Activated CD8-positive, alpha-beta memory T cell treated with anti-CD3 and anti-CD28 coated beads, Interleukin-2, amount 50 U/mL, for 24 hours (primary cell): ENCODE measurements at regions not wholly inside any gene's neighbourhood (a gene's known extent, or its start where the extent isn't known, plus 50 kb on each side); places are given as distances from the start of the nearest gene placed in this dataset.

Source experiments
- DNase-seq: peaks from one replicate; pipeline ENCODE4 v3.0.0-alpha.2; 2020; ENCODE audit errors: extremely low read depth

- no peak for DNase-seq
These were observed 153.4 kb downstream of the OAT start for GRCh38 chr10:124265391-124265745.

DNA sequence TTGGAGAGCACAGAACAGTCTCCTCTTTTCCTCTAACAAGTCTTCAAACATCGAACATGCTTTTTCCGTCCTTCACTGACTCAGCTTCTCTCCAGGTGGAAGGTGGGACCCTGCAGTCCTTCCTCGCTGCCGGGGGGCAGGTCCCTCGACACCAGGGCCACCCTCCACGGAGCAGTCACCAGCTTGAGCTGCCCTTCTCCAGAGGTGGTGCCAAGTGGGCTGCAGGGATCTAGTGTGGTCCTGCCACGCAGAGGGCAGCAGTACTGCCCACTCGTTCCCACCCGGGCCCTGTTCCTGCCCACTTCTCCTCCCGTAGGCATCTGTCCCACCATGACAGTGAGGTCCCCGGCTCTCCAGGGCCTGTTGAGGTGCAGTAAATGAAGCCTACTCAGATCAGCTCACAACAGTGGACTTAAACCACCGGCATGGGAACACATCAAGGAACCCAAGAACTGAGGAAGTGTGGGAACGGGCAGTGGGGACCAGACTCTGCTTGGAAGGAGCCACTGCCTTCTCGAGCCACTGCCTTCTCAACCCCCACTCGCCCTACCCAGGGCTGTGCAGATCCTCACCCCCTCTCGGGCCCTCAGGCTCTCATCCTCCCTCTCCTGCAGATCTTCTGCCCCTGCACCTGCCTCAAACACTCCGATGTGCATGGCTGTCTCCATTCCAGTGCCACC is 153.9 kb downstream of the OAT start:
- no peak for DNase-seq

- no peak for DNase-seq
These were observed 154.5 kb downstream of the OAT start for GRCh38 chr10:124264271-124264670.

DNA sequence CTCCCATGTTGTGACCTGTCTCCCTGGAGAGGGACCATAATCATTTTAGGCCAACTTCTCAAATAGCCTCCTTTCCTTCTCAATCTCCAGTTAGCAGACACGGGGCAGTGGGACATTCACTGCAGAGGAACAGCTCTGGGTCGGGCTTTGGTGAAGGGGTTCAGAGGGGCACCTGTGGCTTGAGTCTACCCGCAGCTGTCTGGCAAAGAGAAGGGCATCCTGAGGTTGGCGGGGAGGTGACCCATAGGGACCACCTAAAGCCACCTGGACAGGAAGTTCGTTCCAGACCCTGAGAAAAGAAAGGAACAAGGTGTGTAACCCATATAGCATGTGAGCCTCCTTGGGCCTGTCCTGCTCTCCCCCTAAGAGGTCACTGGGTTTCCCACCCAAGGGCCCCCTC is 155.0 kb downstream of the OAT start:
- no peak for DNase-seq

GRCh38 chr10:124262971-124263370 is 155.8 kb downstream of the OAT start:
- no peak for DNase-seq

- no peak for DNase-seq
These were observed 156.4 kb downstream of the OAT start for GRCh38 chr10:124262234-124262865.

GRCh38 chr10:124259139-124259825 is 159.4 kb downstream of the OAT start:
- DNase-seq = no peak

DNA sequence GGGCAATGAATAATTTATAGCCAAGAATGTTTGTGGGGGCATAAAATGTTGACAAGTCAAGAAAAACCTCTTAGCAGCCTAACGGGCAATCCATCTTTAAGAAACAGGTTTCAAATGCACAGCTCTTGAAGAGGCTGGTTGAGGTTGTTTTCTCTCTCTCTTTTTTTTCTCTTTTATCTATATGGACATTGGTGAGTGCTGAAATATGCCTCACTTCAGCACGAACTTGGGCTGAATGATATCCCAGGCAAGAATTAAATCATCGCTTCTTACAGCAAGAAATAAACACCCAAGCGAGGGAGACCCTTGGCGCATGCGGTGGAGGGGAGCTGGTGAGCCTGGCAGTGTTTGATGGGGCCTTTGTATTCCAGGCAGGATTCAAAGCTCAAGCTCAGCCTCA is 160.9 kb downstream of the OAT start:
- DNase-seq = no peak

DNA sequence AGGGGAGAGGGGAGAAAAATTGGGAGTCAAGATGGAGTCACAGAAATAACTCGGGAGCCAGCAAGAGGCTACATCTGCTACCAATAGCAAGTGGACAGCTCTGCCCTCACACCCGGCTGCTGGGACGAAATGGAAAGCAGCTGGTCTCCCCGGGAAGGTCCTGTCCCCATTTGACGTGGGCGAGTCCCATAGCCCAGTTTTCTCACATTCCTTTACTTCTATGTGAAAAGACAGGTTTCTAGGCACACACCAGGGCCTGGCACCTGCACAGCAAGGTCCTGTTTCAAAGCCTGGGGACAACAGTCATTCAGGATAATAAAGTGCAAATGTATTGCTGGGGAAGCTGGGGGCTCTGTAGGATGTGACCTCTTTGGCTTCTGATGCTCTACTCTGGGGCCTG is 162.6 kb downstream of the OAT start:
- DNase-seq = no peak

GRCh38 chr10:124255556-124255955 is 162.2 kb upstream of the CHST15 start:
- no peak for DNase-seq

DNA sequence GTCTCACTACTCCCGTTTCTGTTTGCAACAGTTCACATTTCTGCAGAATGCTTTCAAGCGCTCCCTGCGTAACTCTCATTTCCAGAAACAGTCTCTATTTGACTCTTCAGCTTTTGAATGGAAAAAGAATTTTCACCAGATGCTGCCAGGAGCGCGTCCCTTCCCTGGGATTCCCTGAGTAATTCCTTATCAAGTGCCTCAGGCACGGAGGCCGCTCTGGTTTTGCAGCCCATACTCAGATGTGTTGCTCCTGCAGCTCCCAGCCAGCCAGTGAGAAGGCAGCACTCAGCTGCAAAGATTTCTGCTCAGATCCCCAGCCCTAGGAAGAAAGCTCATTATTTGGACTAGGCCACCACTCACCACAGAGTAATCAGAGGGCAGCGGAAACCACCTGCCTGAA is 161.1 kb upstream of the CHST15 start:
- no peak for DNase-seq

GRCh38 chr10:124253006-124253405 is 159.6 kb upstream of the CHST15 start:
- DNase-seq = no peak

GRCh38 chr10:124252097-124252715 is 158.8 kb upstream of the CHST15 start:
- no peak for DNase-seq

DNA sequence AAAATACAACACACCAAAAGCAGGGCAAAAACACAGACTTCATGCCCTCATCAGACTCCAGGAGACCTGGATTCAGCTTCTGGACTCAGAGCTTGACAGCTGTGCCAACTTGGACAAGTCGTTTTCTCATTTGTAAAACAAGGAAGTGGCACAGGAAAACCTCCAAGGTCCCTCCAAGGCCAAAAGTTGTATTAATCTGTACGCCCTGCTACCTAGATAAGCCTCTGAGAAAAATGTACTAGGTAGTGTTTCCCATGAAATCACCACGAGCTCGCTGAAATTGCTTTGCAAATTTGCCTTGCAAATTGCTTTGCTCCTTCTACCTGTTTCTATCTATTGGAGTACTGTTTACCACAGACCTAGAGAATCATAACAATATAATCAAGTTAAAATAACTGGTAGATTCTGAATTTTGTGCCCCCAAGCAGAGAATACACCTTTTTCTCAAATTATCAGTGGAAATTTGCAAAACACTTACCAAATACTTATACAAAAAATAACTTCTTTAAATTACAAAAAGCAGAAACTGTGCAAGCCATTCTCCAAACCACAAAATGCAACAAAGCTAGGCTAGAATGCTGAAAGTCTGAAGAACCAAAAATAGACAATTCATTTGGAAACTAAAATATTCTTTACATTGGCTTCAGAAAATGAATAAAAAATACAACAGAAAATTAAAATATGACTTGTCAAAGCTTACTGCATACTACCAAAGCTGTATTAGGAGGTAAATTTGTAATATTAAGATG is 158.1 kb upstream of the CHST15 start:
- no peak for DNase-seq

DNA sequence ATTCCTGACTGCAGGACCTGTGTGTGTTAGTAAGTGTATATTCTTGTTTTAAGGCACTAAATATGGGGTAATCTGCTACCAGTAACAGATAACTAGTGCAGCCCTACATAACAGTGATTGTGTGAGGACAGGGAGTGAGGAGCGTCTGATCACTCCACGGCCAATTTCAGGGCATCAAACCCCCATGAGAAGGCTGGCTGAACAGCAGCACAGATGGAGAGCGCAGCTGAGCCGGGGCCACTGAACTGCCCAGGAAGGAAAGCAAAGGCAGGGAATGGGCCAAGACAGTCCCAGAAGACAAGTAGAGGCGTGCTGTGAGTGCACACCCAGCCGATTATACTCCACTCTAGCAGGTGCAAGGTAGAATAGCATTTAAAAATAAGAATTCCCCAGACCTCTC is 157.1 kb upstream of the CHST15 start:
- no peak for DNase-seq

GRCh38 chr10:124249812-124250432 is 156.5 kb upstream of the CHST15 start:
- DNase-seq = no peak

GRCh38 chr10:124249196-124249595 is 155.8 kb upstream of the CHST15 start:
- DNase-seq = no peak

DNA sequence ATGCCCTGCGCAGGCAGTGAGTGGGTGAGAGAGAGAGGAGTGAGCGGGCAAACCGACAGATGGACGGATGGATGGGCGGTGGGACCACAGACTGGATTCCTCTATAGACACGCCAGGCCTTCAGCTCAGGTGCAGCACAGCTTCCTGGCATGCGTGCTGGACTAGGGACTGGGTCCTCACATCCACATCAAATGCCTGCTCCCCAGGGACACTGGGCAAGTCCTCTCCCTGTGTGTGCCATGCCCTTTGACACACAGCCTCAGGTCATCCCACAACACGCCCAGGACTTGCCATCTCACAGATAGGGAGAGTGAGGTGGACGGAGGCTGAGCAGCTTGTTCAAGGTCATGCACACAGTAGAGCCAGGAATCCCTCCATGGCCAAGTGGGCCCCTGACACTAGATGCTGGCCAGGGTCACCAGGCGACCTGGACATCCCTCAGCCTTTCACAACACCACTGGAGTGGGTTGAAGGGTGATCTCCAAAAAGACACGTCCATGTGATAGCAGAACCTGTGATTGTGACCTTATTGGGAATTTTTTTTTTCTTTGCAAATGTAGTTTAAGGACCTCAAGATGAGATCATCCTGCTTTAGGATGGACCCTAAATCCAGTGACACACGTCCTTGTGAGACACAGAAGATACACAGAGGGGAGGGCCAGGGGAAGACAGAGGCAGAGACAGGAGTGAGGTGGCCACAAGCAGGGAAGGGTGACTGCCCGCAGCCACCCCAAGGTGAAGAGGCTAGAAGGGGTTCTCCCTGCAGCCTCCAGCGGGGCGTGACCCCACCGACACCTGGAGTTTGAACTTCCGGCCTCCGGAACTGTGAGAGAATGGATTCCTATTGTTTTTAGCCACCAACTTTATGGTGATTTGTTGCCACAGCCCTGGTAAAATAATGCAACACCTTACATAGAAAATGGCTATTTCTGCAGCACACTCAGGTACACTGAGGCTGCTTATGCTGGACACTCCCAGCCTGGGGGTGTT is 155.0 kb upstream of the CHST15 start:
- no peak for DNase-seq

GRCh38 chr10:124245806-124246440 is 152.5 kb upstream of the CHST15 start:
- DNase-seq = no peak

- no peak for DNase-seq
These were observed 151.8 kb upstream of the CHST15 start for GRCh38 chr10:124245191-124245590.
